ENCODE measurements at regions not wholly inside any gene's neighbourhood (a gene's known extent, or its start where the extent isn't known, plus 50 kb on each side); places are given as distances from the start of the nearest gene placed in this dataset.

DNA sequence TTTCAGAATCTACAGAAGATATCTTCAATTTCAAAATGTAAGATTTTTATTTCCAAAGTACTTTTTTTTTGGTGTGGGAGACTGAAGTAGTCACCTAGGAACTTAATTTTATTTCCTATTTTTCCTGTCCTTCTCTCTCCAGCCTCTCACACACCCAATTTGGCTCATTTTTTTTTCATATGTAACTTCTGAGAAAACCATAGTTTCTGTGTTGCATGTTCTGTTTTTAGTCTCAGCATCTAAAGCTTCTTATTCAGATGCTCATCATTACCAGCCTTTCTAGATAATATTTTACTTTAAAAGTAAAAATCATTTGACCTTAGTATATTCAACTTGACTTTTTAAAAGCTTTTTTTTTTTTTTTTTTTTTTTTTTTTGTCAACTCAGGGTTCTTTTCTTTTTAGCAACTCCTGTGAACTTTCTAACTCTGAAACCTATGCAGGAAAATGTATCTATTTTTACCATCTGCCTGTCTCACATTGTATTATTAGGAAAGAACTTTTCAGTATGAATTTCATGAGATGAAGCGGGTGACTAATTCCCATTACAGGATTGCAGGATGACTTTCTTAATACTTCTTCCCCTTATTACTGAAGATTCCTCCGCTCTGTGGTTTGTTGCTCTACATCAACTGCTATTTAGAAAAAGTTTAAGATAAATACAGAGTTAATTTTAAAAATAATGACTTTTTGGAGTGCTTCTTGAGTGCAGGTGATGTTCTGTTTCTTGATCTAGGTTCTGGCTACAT is 73.6 kb upstream of the LSM8 start:
- no peak for TF ChIP-seq POLR2A (IDR thresholded peaks at IDR 0.05; ENCODE audit: low read depth, low read length)
- FAIRE-seq (no peak), DNase-seq (ENCODE audit: insufficient read length, low spot score) (no peak)

DNA sequence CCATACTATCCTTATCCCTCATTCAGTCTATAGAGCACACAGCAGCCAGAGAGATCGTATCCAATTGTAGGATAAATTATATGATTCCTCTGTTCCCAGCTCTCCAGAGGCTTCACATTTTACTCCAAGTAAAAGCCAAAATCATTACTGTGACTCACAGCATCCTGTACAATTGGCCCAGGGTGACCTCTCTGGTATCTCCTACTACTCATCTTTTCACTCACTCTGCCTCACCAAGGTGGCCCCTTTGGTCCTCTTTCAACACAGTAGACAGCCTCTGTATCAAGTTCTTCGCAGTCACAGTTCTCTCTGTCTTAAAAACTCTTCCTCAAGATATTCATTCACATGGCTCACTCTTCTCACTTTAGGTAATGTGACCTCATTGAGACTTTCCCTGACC is 72.6 kb upstream of the LSM8 start:
- TF ChIP-seq POLR2A (IDR thresholded peaks at IDR 0.05; ENCODE audit: low read depth, low read length) = no peak
- DNase-seq (ENCODE audit: insufficient read length, low spot score) (no peak), FAIRE-seq (no peak)

DNA sequence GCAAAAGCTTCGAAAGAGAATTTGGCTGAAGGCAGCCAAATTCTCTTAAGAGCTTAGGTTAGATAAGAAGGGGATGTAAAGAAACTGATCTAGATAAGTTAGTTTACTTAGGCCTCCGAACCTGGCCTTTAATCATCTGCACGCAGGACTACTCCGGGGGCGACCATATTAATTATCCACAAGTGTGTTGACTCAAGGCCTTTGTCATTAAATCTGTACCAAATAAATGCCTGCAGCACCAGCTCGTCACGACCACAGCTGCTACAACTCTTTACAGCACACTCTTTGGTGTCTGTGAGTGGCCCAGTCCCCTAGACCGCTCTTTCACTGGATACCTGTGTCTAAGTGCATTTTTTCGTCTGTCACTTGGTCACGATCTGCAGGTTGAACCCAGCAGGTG is 69.8 kb upstream of the LSM8 start:
- FAIRE-seq (no peak), DNase-seq (ENCODE audit: insufficient read length, low spot score) (no peak)
- TF ChIP-seq POLR2A (IDR thresholded peaks at IDR 0.05; ENCODE audit: low read depth, low read length) = no peak

DNA sequence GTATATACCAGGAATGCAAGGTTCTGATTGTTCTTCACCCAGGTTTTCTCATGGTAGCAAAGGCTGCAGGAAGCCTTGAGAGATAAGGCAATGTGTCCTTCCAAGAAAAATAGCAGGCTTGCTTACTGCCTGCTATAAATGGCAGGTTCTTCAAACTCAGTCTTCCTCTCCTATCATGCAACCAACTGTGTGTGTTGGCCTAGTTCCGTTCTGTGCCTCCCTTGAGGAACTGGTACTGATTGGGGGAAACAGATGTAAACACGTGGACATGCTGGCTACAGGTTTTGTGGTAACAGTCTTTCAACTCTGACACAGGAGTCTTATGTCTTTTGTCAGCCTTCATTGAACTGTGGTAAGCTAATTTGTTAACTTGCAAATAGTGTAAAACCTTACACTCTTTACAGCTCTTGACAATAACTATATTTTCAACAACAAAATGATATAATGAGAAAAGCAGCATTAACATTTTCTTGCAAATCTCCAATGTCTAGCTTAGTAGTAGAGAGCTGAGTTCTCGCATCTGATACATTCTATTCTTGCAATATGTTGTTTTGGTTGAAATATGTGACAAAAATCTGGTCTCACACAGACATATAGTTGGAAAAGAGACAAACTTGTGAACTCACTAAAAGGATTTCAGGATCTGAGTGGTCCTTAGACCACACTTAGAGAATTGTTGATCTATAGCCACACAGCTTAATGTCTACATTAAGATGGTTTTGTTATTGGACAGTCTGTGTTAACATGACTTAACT is 54.7 kb upstream of the LSM8 start:
- DNase-seq (ENCODE audit: insufficient read length, low spot score) (no peak), FAIRE-seq (no peak)

DNA sequence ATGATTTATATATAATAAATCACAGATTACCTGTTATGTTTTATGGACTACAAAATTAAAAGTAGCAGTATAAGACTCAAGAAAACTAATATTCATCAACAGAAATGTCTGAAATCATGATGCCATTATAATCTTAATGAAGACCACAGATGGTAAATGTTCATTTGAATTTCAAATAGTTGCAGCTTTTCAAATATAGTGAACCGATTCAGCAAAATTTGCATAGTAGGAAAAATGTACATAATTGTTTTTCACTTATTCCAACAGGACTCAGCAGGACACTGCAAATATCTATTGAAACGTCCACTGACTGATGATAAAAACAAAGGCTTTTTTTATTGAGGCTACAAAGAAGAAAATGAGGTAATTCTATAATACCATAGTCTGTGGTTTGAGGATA is 51.2 kb upstream of the LSM8 start:
- no peak for TF ChIP-seq POLR2A (IDR thresholded peaks at IDR 0.05; ENCODE audit: low read depth, low read length)
- DNase-seq (ENCODE audit: insufficient read length, low spot score) = no peak
- FAIRE-seq = no peak

More for the DNA sequence above, 54.7 kb upstream of the LSM8 start:
- no peak for TF ChIP-seq POLR2A (IDR thresholded peaks at IDR 0.05; ENCODE audit: low read depth, low read length)

Measured in H54 (cell line).